Endothelial cell of umbilical vein (primary cell): ENCODE measurements at regions not wholly inside any gene's neighbourhood (a gene's known extent, or its start where the extent isn't known, plus 50 kb on each side); places are given as distances from the start of the nearest gene placed in this dataset.

Experiments
- BruUV-seq: library from RNA; stranded (reverse); fragments of 400-500 nt; replicated peaks from 2 replicates; lab custom pipeline; 2021; lab: Mats Ljungman, UMichigan
- CTCF ChIA-PET: fragments of 300-600, 350-600 bp; sonication (Branson Sonifier 250); formaldehyde crosslinking; loops from one replicate; lab custom pipeline; 2021; ENCODE audit warnings: antibody characterized with exemption, inconsistent platforms; lab: Charles Lee
- POLR2A ChIA-PET: fragments of 300-600, 350-600 bp; sonication (Branson Sonifier 250); formaldehyde crosslinking; loops from one replicate; lab custom pipeline; 2021; ENCODE audit warnings: antibody characterized with exemption, inconsistent platforms; lab: Charles Lee
- DNase-seq: peaks from one replicate; pipeline ENCODE4 v3.0.0-alpha.2; 2011; ENCODE audit warnings: low read depth, low spot score
- FAIRE-seq: peaks from 2 replicates; lab custom pipeline; 2011; peaks lifted over from hg19 to GRCh38; lab: Jason Lieb, UNC
- H2AFZ ChIP-seq: 2 replicates; pipeline ENCODE4 v1.6.0; 2012; ENCODE audit warnings: low read depth, low read length, control low read depth, inconsistent platforms
- H3K27ac ChIP-seq: 2 replicates; pipeline ENCODE4 v1.5.1; 2011; ENCODE audit warnings: low read depth, mild to moderate bottlenecking, control low read depth, low read length, moderate library complexity; ENCODE audit not compliant: insufficient read depth
- H3K27me3 ChIP-seq, 2 experiments: 2 replicates each; pipeline versions ENCODE4 v1.6.0 to v1.6.1; 2011; ENCODE audit warnings: low read length in 2 of 2, mixed read lengths in 1 of 2; ENCODE audit not compliant: control insufficient read depth in 2 of 2, insufficient read depth in 2 of 2
- H3K36me3 ChIP-seq, 2 experiments: 2 replicates in 1 of 2; 3 replicates in 1 of 2; pipeline ENCODE4 v1.5.1; 2011; ENCODE audit warnings: low read length in 2 of 2, mild to moderate bottlenecking in 1 of 2, moderate library complexity in 1 of 2; ENCODE audit not compliant: control insufficient read depth in 2 of 2, insufficient read depth in 2 of 2; ENCODE audit errors: extremely low read depth in 1 of 2
- H3K4me1 ChIP-seq: 3 replicates; pipeline ENCODE4 v1.5.1; 2011; ENCODE audit warnings: mild to moderate bottlenecking, low read length; ENCODE audit not compliant: control insufficient read depth, insufficient read depth; ENCODE audit errors: extremely low read depth
- H3K4me2 ChIP-seq: 2 replicates; pipeline ENCODE4 v1.6.1; 2011; ENCODE audit warnings: low read length, control low read depth, mixed read lengths; ENCODE audit not compliant: insufficient read depth
- H3K4me3 ChIP-seq, 3 experiments: fragments of 200-600 bp in 1 of 3; sonication (generic), shearing (Covaris generic) in 1 of 3; replicated peaks in 1 of 3; 2 replicates each; pipeline ENCODE4 v1.5.1; 2011 to 2016; ENCODE audit warnings: control low read depth in 3 of 3, low read length in 3 of 3, mild to moderate bottlenecking in 2 of 3, inconsistent platforms in 1 of 3, low read depth in 1 of 3, moderate library complexity in 1 of 3; ENCODE audit not compliant: insufficient read depth in 1 of 3
- H3K79me2 ChIP-seq: 2 replicates; pipeline ENCODE4 v1.6.0; 2012; ENCODE audit warnings: low read length, inconsistent platforms; ENCODE audit not compliant: control insufficient read depth, insufficient read depth
- H3K9ac ChIP-seq: replicated peaks from 2 replicates; pipeline ENCODE3; 2011; ENCODE audit warnings: low read length, control low read depth; ENCODE audit not compliant: insufficient read depth; ENCODE audit errors: extremely low read depth
- H3K9me1 ChIP-seq: replicated peaks from 3 replicates; pipeline ENCODE4 v1.6.0; 2011; ENCODE audit warnings: mild to moderate bottlenecking, low read length; ENCODE audit not compliant: control insufficient read depth, insufficient read depth; ENCODE audit errors: extremely low read depth
- H3K9me3 ChIP-seq: replicated peaks from 2 replicates; pipeline ENCODE4 v1.5.1; 2012; ENCODE audit warnings: low read length, inconsistent platforms; ENCODE audit not compliant: control insufficient read depth, insufficient read depth
- H4K20me1 ChIP-seq: replicated peaks from 2 replicates; pipeline ENCODE3; 2011; ENCODE audit warnings: mild to moderate bottlenecking, low read length; ENCODE audit not compliant: control insufficient read depth, insufficient read depth; ENCODE audit errors: extremely low read depth
- EZH2 ChIP-seq: IDR thresholded peaks from 2 replicates; pipeline ENCODE4 v1.6.1; 2012; ENCODE audit warnings: borderline replicate concordance, low read depth, mild to moderate bottlenecking, moderate library complexity, low read length, inconsistent platforms; ENCODE audit not compliant: severe bottlenecking
- FOS ChIP-seq: IDR thresholded peaks from 2 replicates; pipeline ENCODE4 v1.6.1; 2011; ENCODE audit warnings: mild to moderate bottlenecking, low read length, moderate library complexity, borderline replicate concordance; ENCODE audit not compliant: insufficient read depth
- GATA2 ChIP-seq: IDR thresholded peaks from 2 replicates; pipeline ENCODE4 v1.7.0; 2011; ENCODE audit warnings: low read depth, mild to moderate bottlenecking, moderate library complexity, mixed read lengths, low read length; ENCODE audit not compliant: insufficient read length, insufficient read depth
- JUN ChIP-seq: IDR thresholded peaks from 2 replicates; pipeline ENCODE4 v1.6.1; 2011; ENCODE audit warnings: borderline replicate concordance, low read depth; ENCODE audit not compliant: insufficient read length, insufficient read depth
- MYC ChIP-seq: IDR thresholded peaks from one replicate; pipeline ENCODE4 v1.6.1; 2011; ENCODE audit warnings: mild to moderate bottlenecking, low read depth, low read length
- POLR2A ChIP-seq: IDR thresholded peaks from 2 replicates; pipeline ENCODE4 v1.6.1; 2012; ENCODE audit warnings: low read depth, mild to moderate bottlenecking, control low read depth, low read length
- POLR2AphosphoS5 ChIP-seq: IDR thresholded peaks from 2 replicates; pipeline ENCODE4 v1.6.1; 2012; ENCODE audit warnings: low read depth, mild to moderate bottlenecking, control low read depth, low read length, moderate library complexity; ENCODE audit not compliant: insufficient read depth
- dilution Hi-C: fragments of 300-500 bp; cut with MboI; formaldehyde crosslinking; loops from one replicate; pipeline ENCODE4 v1.15.0; 2019; ENCODE audit warnings: low sequenced_read_pairs; ENCODE audit not compliant: extremely low pct_ligation_motif_present
- intact Hi-C: fragments of 100-400 bp; cut with micrococcal nuclease; formaldehyde crosslinking; loops from one replicate; pipeline ENCODE4 v1.10.0; 2022
- TF ChIP-seq, protein P1 (sequence below): IDR thresholded peaks from 2 replicates; pipeline ENCODE4 v1.6.1; 2011; ENCODE audit not compliant: insufficient read depth, insufficient read length
- TF ChIP-seq, protein P2 (sequence below), 2 donors: IDR thresholded peaks; 1 replicate in 1 of 2; 2 replicates in 1 of 2; pipeline ENCODE4 v1.5.1; 2011; ENCODE audit warnings: low read length in 2 of 2, mild to moderate bottlenecking in 2 of 2, moderate library complexity in 2 of 2, control low read depth in 1 of 2, inconsistent platforms in 1 of 2, low read depth in 1 of 2; ENCODE audit not compliant: insufficient read depth in 1 of 2; ENCODE audit errors: extremely low read depth in 1 of 2

DNA sequence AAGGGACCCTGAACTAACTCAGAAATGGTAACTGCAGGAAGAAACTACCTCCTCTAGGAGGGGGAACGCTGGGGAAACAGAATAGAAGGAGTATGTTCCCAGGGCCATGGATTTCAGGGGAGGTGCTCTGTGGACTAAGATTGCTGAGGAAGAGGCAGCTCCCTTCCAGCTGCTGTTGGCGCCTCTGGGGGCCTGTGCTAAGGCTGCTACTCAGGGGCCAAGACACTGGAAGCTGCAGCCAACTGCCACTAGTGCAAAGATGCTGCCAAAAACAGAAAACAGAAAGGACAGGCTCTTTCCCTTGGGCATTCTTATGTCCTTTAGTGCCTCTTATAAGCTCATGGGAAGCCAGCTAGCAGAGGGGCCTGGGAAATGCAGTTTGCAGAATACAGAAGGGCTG is 58.0 kb upstream of the SGIP1 start:
- dilution Hi-C loops = no loop called here
- CTCF ChIA-PET = interaction anchor here (1.6 kb wide), 1 partner anchor 28 kb away, joined by 5 read pairs; no protein-coding TSS in a partner anchor

More for the DNA sequence above, 58.0 kb upstream of the SGIP1 start:
- H3K4me2 ChIP-seq = no peak overlapping the region
- no peaks in the 10 kb centered on the region for H3K36me3 ChIP-seq
- intact Hi-C loops = no loop called here
- H3K27me3 ChIP-seq = no peaks in the 10 kb centered on the region
- H3K9me1 ChIP-seq = no peaks in the 10 kb centered on the region
- H3K27ac ChIP-seq = no peak overlapping the region
- no peak overlapping the region for H3K9ac ChIP-seq
- no peak overlapping the region for H3K4me3 ChIP-seq
- H2AFZ ChIP-seq = no peak overlapping the region
- H3K9me3 ChIP-seq = no peaks in the 10 kb centered on the region
- DNase-seq (no peak), FAIRE-seq (no peak)
- POLR2A ChIA-PET = no interaction called here
- no peaks in the 10 kb centered on the region for H3K4me1 ChIP-seq
- no TSS peak for BruUV-seq
- H3K79me2 ChIP-seq = no peaks in the 10 kb centered on the region
- no peaks in the 10 kb centered on the region for H4K20me1 ChIP-seq
- TF ChIP-seq JUN (no peak), GATA2 (no peak), EZH2 (no peak), POLR2AphosphoS5 (no peak), POLR2A (no peak), FOS (no peak), MYC (no peak)
- TF ChIP-seq, protein P1, sequence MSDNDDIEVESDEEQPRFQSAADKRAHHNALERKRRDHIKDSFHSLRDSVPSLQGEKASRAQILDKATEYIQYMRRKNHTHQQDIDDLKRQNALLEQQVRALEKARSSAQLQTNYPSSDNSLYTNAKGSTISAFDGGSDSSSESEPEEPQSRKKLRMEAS = no peak
- TF ChIP-seq, protein P2, sequence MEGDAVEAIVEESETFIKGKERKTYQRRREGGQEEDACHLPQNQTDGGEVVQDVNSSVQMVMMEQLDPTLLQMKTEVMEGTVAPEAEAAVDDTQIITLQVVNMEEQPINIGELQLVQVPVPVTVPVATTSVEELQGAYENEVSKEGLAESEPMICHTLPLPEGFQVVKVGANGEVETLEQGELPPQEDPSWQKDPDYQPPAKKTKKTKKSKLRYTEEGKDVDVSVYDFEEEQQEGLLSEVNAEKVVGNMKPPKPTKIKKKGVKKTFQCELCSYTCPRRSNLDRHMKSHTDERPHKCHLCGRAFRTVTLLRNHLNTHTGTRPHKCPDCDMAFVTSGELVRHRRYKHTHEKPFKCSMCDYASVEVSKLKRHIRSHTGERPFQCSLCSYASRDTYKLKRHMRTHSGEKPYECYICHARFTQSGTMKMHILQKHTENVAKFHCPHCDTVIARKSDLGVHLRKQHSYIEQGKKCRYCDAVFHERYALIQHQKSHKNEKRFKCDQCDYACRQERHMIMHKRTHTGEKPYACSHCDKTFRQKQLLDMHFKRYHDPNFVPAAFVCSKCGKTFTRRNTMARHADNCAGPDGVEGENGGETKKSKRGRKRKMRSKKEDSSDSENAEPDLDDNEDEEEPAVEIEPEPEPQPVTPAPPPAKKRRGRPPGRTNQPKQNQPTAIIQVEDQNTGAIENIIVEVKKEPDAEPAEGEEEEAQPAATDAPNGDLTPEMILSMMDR (IDR thresholded peaks at IDR 0.05; ENCODE audit: extremely low read depth in 1 of 2, insufficient read depth in 1 of 2, low read depth in 1 of 2, low read length in 2 of 2) = no peak
